GM12892 (cell line): ENCODE measurements at regions not wholly inside any gene's neighbourhood (a gene's known extent, or its start where the extent isn't known, plus 50 kb on each side); places are given as distances from the start of the nearest gene placed in this dataset.

Experiments used
- POLR2AphosphoS5 ChIP-seq: IDR thresholded peaks from 2 replicates; pipeline ENCODE4 v1.6.1; 2011; ENCODE audit warnings: low read depth, low read length, control low read depth
- TAF1 ChIP-seq: IDR thresholded peaks from 2 replicates; pipeline ENCODE4 v1.6.1; 2011; ENCODE audit warnings: low read depth, mild to moderate bottlenecking, control low read depth, low read length, borderline replicate concordance

- TF ChIP-seq POLR2AphosphoS5 (no peak), TAF1 (no peak)
Measured at GRCh38 chr18:4653418-4653817, 198.3 kb upstream of the DLGAP1 start.
